K562 (cell line): ENCODE measurements at regions not wholly inside any gene's neighbourhood (a gene's known extent, or its start where the extent isn't known, plus 50 kb on each side); places are given as distances from the start of the nearest gene placed in this dataset.

ENCODE experiments used
- ATAC-seq: fragments of 200-7000 bp; cut with Tn5 transposase; 3 replicates; pipeline ENCODE4 v1.9.1; 2020; ENCODE audit warnings: moderate library complexity
- BruUV-seq: library from RNA; stranded (reverse); fragments of 400-500 nt; replicated peaks from 2 replicates; lab custom pipeline; 2021; lab: Mats Ljungman, UMichigan
- CTCF ChIA-PET: fragments of 300-600 bp; formaldehyde crosslinking; extraction: SDS; loops from one replicate; lab custom pipeline; 2021; ENCODE audit warnings: low intra/inter-chr PET ratio; lab: Yijun Ruan, JAX
- POLR2A ChIA-PET: fragments of 300-600, 350-650 bp; sonication (Branson Sonifier 250); formaldehyde crosslinking; extraction: SDS; loops from one replicate; lab custom pipeline; 2021; ENCODE audit warnings: antibody characterized with exemption, inconsistent platforms; lab: Yijun Ruan, JAX
- DNase-seq, 4 experiments: peaks; one replicate each; pipeline versions ENCODE4 v3.0.0 to v3.0.0-alpha.2; 2011 to 2018; ENCODE audit warnings: low spot score in 3 of 4, mixed read lengths in 3 of 4; ENCODE audit errors: extremely low read depth in 1 of 4
- FAIRE-seq: peaks from 2 replicates; lab custom pipeline; 2011; peaks lifted over from hg19 to GRCh38; lab: Jason Lieb, UNC
- H2AFZ ChIP-seq: 2 replicates; pipeline ENCODE4 v1.6.0; 2011; ENCODE audit warnings: low read depth, low read length, control low read depth, inconsistent platforms
- H3K27ac ChIP-seq: fragments of 200-600 bp; 3 replicates; pipeline ENCODE4 v1.8.0; 2011; ENCODE audit warnings: low read depth, mild to moderate bottlenecking, control low read depth, inconsistent platforms, low read length, moderate library complexity, mixed read lengths; ENCODE audit errors: extremely low read depth
- H3K27me3 ChIP-seq, 2 experiments: fragments of 300-600 bp in 1 of 2; 2 replicates in 1 of 2; 3 replicates in 1 of 2; pipeline versions ENCODE4 v1.6.0 to v1.8.0; 2011; ENCODE audit warnings: inconsistent platforms in 2 of 2, low read length in 2 of 2, mild to moderate bottlenecking in 1 of 2, mixed read lengths in 1 of 2, moderate library complexity in 1 of 2; ENCODE audit not compliant: control insufficient read depth in 2 of 2, insufficient read depth in 2 of 2
- H3K36me3 ChIP-seq: fragments of 300-600 bp; 3 replicates; pipeline ENCODE4 v1.8.0; 2011; ENCODE audit warnings: mild to moderate bottlenecking, low read length, inconsistent platforms; ENCODE audit not compliant: control insufficient read depth, insufficient read depth
- H3K4me1 ChIP-seq, 2 experiments: fragments of 200-600 bp in 1 of 2; replicated peaks in 1 of 2; 2 replicates in 1 of 2; 3 replicates in 1 of 2; pipeline versions ENCODE4 v1.5.1 to v1.8.0; 2011; ENCODE audit warnings: inconsistent platforms in 2 of 2, low read length in 2 of 2, mild to moderate bottlenecking in 1 of 2, mixed read lengths in 1 of 2, moderate library complexity in 1 of 2; ENCODE audit not compliant: control insufficient read depth in 2 of 2, insufficient read depth in 2 of 2
- H3K4me2 ChIP-seq: 2 replicates; pipeline ENCODE4 v1.6.1; 2011; ENCODE audit warnings: low read length, control low read depth, inconsistent platforms, mixed read lengths; ENCODE audit not compliant: insufficient read depth
- H3K4me3 ChIP-seq: fragments of 200-600 bp; sonication (generic), shearing (Covaris generic); 2 replicates; pipeline ENCODE4 v1.5.1; 2016; ENCODE audit warnings: control low read depth, inconsistent platforms
- H3K79me2 ChIP-seq: fragments of 200-600 bp; 3 replicates; pipeline ENCODE4 v1.8.0; 2011; ENCODE audit warnings: low read length, inconsistent platforms; ENCODE audit not compliant: control insufficient read depth, insufficient read depth
- H3K9ac ChIP-seq, 2 experiments: 2 replicates each; pipeline versions ENCODE4 v1.6.0 to v1.6.1; 2011; ENCODE audit warnings: low read depth in 2 of 2, low read length in 2 of 2, control low read depth in 1 of 2, inconsistent platforms in 1 of 2, mild to moderate bottlenecking in 1 of 2, mixed read lengths in 1 of 2; ENCODE audit not compliant: insufficient read depth in 1 of 2
- H3K9me1 ChIP-seq: one replicate; pipeline ENCODE4 v1.6.0; 2011; ENCODE audit warnings: inconsistent platforms, mild to moderate bottlenecking, low read length, moderate library complexity; ENCODE audit not compliant: control insufficient read depth, insufficient read depth
- H3K9me3 ChIP-seq: replicated peaks from 2 replicates; pipeline ENCODE4 v1.5.1; 2011; ENCODE audit warnings: low read depth, low read length, inconsistent platforms; ENCODE audit not compliant: control insufficient read depth, insufficient read depth
- H4K20me1 ChIP-seq: replicated peaks from 2 replicates; pipeline ENCODE4 v1.6.1; 2011; ENCODE audit warnings: low read length, inconsistent platforms, mixed read lengths; ENCODE audit not compliant: control insufficient read depth, insufficient read depth
- C11orf30 ChIP-seq: fragments of 450-650 bp; IDR thresholded peaks from 2 replicates; pipeline ENCODE4 v1.6.1; 2016; ENCODE audit warnings: low read depth, mild to moderate bottlenecking
- CC2D1A ChIP-seq: fragments of 450-650 bp; IDR thresholded peaks from 2 replicates; pipeline ENCODE4 v1.6.1; 2017; ENCODE audit warnings: mild to moderate bottlenecking
- CHD1 ChIP-seq: fragments of 200-600 bp; sonication (generic); IDR thresholded peaks from one replicate; pipeline ENCODE4 v1.6.1; 2012; ENCODE audit warnings: mild to moderate bottlenecking, moderate library complexity, low read length, inconsistent platforms
- GTF2E2 ChIP-seq: fragments of 200-800 bp; sonication (Bioruptor generic); IDR thresholded peaks from 2 replicates; pipeline ENCODE4 v1.6.1; 2016; ENCODE audit warnings: missing genetic modification characterization, missing compliant biosample characterization
- HDAC1 ChIP-seq, 2 experiments: fragments of 450-650 bp; IDR thresholded peaks; 2 replicates each; pipeline ENCODE4 v1.6.1; 2016 to 2017; ENCODE audit warnings: inconsistent platforms in 1 of 2, mild to moderate bottlenecking in 1 of 2, moderate library complexity in 1 of 2
- KAT8 ChIP-seq: fragments of 450-650 bp; IDR thresholded peaks from 2 replicates; pipeline ENCODE4 v1.6.1; 2016; ENCODE audit warnings: low read depth, mild to moderate bottlenecking
- KLF16 ChIP-seq: IDR thresholded peaks from 2 replicates; pipeline ENCODE4 v1.6.1; 2016; ENCODE audit warnings: antibody characterized with exemption
- MTA3 ChIP-seq: fragments of 450-650 bp; formaldehyde crosslinking; IDR thresholded peaks from 2 replicates; pipeline ENCODE4 v1.6.1; 2017; ENCODE audit warnings: mild to moderate bottlenecking, borderline replicate concordance
- NFE2 ChIP-seq: IDR thresholded peaks from 2 replicates; pipeline ENCODE4 v1.6.1; 2014; ENCODE audit warnings: antibody characterized with exemption, low read depth
- POLR2AphosphoS2 ChIP-seq: IDR thresholded peaks from 2 replicates; pipeline ENCODE4 v1.6.1; 2012; ENCODE audit warnings: low read length, improper control_type of control experiment
- STAT5A ChIP-seq: IDR thresholded peaks from 2 replicates; pipeline ENCODE4 v1.6.1; 2012; ENCODE audit warnings: low read length, inconsistent platforms, borderline replicate concordance
- ZNF133 ChIP-seq: fragments of 250-450 bp; sonication (Bioruptor Pico); IDR thresholded peaks from 2 replicates; pipeline ENCODE4 v1.4.0; 2020; ENCODE audit warnings: mild to moderate bottlenecking
- WGBS: fragments of 100-300 bp; shearing (Covaris generic); methylation state at CpG from one replicate; pipeline ENCODE4 v1.1.6; 2016; ENCODE audit warnings: low coverage, mixed read lengths; ENCODE audit not compliant: insufficient coverage; ENCODE audit errors: missing lambda C conversion rate; 5-methylcytosine and 5-hydroxymethylcytosine counted together
- in situ Hi-C: fragments of 300-500 bp; cut with MboI; formaldehyde crosslinking; loops from 4 replicates; pipeline ENCODE4 v1.15.0; 2018; ENCODE audit warnings: inconsistent platforms, mixed read lengths
- intact Hi-C: fragments of 100-400 bp; cut with micrococcal nuclease; formaldehyde crosslinking; loops from 2 replicates; pipeline ENCODE4 v1.14.2; 2022
- TF ChIP-seq, protein P1 (sequence below): IDR thresholded peaks from 2 replicates; pipeline ENCODE4 v1.6.1; 2016; ENCODE audit warnings: missing genetic modification characterization, missing compliant biosample characterization
- TF ChIP-seq, protein P2 (sequence below): fragments of 200-800 bp; sonication (Bioruptor generic); IDR thresholded peaks from 2 replicates; pipeline ENCODE4 v1.6.1; 2017; ENCODE audit warnings: missing genetic modification characterization, missing compliant biosample characterization
- TF ChIP-seq, protein P3 (sequence below): fragments of 450-650 bp; IDR thresholded peaks from 2 replicates; pipeline ENCODE4 v1.6.1; 2016; ENCODE audit warnings: missing biosample characterization, missing genetic modification characterization
- TF ChIP-seq, protein P4 (sequence below): conservative IDR thresholded peaks from 2 replicates; pipeline ENCODE4 v1.6.1; 2011; ENCODE audit warnings: low read depth, mild to moderate bottlenecking, low read length; ENCODE audit not compliant: control insufficient read depth
- TF ChIP-seq, protein P5 (sequence below): fragments of 450-650 bp; formaldehyde crosslinking; IDR thresholded peaks from 2 replicates; pipeline ENCODE4 v1.4.0; 2020; ENCODE audit warnings: mild to moderate bottlenecking, mixed read lengths

DNA sequence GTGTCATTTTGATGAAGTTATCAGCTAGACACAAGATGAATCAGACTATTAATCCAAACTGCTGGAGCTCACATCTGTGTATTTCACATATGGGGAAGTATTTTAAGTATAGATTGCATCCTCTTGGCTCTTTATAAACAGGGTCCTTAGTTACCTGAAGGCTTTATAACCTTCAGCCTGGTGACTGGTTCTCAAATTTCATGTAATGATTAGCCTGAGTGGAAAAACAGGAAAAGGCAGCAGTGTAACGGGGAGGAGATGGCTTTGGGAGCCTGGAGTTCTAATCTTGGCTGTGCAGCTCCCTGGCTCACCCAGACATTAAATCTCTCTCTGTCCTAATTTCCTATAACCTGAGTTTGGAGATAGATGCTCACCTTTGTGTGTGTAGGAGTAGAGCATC, 103.8 kb upstream of the HPF1 start:
- CTCF ChIA-PET: no interaction called here
- no peaks in the 10 kb centered on the region for H3K9me3 ChIP-seq
- H3K4me3 ChIP-seq: no peak overlapping the region
- no peak overlapping the region for H3K27ac ChIP-seq
- POLR2A ChIA-PET: no interaction called here
- ATAC-seq: no peak
- no peaks in the 10 kb centered on the region for H3K79me2 ChIP-seq
- no peak for FAIRE-seq
- no peak overlapping the region for H3K9ac ChIP-seq
- in situ Hi-C loops: no loop called here
- no peaks in the 10 kb centered on the region for H4K20me1 ChIP-seq
- WGBS: 11% methylated on average over 1 of the region's 1 CpG
- H3K27me3 ChIP-seq: peaks cover 0 to 6% of the 10 kb centered on the region in 2 experiments; a peak in 2 of 5 replicates
- no peak overlapping the region for H2AFZ ChIP-seq
- H3K36me3 ChIP-seq: no peaks in the 10 kb centered on the region
- intact Hi-C loops: no loop called here
- no TSS peak for BruUV-seq
- H3K4me1 ChIP-seq: no peaks in the 10 kb centered on the region
- TF ChIP-seq HDAC1 (IDR thresholded peaks at IDR 0.05) (no peak), CC2D1A (no peak), KLF16 (no peak), C11orf30 (no peak), GTF2E2 (tag) (no peak), ZNF133 (no peak), NFE2 (no peak), CHD1 (no peak), MTA3 (no peak), POLR2AphosphoS2 (no peak), STAT5A (no peak), KAT8 (no peak)
- TF ChIP-seq, protein P1, sequence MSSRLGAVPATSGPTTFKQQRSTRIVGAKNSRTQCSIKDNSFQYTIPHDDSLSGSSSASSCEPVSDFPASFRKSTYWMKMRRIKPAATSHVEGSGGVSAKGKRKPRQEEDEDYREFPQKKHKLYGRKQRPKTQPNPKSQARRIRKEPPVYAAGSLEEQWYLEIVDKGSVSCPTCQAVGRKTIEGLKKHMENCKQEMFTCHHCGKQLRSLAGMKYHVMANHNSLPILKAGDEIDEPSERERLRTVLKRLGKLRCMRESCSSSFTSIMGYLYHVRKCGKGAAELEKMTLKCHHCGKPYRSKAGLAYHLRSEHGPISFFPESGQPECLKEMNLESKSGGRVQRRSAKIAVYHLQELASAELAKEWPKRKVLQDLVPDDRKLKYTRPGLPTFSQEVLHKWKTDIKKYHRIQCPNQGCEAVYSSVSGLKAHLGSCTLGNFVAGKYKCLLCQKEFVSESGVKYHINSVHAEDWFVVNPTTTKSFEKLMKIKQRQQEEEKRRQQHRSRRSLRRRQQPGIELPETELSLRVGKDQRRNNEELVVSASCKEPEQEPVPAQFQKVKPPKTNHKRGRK: no peak
- TF ChIP-seq, protein P2, sequence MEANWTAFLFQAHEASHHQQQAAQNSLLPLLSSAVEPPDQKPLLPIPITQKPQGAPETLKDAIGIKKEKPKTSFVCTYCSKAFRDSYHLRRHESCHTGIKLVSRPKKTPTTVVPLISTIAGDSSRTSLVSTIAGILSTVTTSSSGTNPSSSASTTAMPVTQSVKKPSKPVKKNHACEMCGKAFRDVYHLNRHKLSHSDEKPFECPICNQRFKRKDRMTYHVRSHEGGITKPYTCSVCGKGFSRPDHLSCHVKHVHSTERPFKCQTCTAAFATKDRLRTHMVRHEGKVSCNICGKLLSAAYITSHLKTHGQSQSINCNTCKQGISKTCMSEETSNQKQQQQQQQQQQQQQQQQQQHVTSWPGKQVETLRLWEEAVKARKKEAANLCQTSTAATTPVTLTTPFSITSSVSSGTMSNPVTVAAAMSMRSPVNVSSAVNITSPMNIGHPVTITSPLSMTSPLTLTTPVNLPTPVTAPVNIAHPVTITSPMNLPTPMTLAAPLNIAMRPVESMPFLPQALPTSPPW: no peak
- TF ChIP-seq, protein P3, sequence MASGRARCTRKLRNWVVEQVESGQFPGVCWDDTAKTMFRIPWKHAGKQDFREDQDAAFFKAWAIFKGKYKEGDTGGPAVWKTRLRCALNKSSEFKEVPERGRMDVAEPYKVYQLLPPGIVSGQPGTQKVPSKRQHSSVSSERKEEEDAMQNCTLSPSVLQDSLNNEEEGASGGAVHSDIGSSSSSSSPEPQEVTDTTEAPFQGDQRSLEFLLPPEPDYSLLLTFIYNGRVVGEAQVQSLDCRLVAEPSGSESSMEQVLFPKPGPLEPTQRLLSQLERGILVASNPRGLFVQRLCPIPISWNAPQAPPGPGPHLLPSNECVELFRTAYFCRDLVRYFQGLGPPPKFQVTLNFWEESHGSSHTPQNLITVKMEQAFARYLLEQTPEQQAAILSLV (tag): no peak
- TF ChIP-seq, protein P4, sequence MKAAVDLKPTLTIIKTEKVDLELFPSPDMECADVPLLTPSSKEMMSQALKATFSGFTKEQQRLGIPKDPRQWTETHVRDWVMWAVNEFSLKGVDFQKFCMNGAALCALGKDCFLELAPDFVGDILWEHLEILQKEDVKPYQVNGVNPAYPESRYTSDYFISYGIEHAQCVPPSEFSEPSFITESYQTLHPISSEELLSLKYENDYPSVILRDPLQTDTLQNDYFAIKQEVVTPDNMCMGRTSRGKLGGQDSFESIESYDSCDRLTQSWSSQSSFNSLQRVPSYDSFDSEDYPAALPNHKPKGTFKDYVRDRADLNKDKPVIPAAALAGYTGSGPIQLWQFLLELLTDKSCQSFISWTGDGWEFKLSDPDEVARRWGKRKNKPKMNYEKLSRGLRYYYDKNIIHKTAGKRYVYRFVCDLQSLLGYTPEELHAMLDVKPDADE: no peak
- TF ChIP-seq, protein P5, sequence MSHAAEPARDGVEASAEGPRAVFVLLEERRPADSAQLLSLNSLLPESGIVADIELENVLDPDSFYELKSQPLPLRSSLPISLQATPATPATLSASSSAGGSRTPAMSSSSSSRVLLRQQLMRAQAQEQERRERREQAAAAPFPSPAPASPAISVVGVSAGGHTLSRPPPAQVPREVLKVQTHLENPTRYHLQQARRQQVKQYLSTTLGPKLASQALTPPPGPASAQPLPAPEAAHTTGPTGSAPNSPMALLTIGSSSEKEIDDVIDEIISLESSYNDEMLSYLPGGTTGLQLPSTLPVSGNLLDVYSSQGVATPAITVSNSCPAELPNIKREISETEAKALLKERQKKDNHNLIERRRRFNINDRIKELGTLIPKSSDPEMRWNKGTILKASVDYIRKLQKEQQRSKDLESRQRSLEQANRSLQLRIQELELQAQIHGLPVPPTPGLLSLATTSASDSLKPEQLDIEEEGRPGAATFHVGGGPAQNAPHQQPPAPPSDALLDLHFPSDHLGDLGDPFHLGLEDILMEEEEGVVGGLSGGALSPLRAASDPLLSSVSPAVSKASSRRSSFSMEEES (CRISPR knock-in tag): no peak
- no peak overlapping the region for H3K4me2 ChIP-seq
- no peak for DNase-seq
- no peaks in the 10 kb centered on the region for H3K9me1 ChIP-seq
